ENCODE measurements at regions not wholly inside any gene's neighbourhood (a gene's known extent, or its start where the extent isn't known, plus 50 kb on each side); places are given as distances from the start of the nearest gene placed in this dataset.
"Not testable (repeated sequence)": the region's sequence is repeated elsewhere in the genome, so short reads cannot be mapped to it uniquely, and the experiment has no call there.

DNA sequence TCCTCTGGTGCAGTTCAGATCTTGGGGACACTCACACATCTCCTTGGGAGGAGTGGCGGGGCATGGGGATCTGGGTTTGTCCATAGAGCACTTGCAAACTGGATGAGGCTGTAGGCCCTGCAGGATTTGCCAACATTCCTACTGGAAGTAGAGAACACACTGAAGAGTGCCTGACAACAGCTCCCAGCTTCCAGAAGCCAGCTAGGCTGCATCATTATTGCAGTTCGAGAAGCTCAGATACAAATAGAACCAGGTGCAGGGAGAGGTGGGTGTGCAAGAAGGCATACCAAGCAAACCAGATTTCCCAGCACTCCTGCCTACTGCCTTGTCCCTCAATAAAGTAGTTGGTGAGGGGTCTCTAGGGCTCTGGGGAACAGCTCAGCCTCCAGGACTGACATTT is 52.5 kb downstream of the RHOB start:
- DNase-seq, result no peak

DNA sequence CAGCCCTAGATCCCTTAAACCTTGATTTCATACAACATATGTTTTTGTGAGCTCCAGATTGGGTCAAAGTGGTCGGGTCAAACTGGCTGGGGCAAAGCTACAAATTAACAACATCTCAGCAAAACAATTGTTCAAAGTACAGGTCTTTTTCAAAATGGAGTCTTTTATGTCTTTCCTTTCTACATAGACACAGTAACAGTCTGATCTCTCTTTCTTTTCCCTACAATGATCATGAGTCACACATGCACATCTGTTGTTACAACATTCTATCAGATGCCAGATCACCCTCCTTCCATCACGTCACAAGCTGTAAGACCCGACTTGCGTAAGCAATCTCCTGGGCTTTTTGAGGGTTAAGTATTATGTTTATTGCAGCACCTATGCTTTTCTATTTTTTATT is 55.1 kb downstream of the RHOB start:
- DNase-seq, result no peak

DNA sequence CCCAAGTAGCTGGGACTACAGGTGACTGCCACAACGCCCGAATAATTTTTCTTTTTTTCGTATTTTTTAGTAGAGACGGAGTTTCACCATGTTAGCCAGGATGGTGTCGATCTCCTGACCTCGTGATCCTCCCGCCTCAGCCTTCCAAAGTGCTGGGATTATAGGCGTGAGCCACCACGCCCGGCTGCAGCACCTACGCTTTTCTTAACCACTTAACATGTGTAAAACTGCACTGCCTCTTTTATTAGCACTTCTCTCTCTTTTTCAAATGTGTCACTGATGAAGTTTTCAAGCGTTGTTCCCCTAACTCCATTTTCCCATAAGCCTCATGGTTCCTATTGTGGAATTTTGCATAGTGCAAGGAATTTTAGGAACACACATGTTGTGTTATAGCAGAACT is 55.6 kb downstream of the RHOB start:
- DNase-seq, result not testable (repeated sequence)

DNA sequence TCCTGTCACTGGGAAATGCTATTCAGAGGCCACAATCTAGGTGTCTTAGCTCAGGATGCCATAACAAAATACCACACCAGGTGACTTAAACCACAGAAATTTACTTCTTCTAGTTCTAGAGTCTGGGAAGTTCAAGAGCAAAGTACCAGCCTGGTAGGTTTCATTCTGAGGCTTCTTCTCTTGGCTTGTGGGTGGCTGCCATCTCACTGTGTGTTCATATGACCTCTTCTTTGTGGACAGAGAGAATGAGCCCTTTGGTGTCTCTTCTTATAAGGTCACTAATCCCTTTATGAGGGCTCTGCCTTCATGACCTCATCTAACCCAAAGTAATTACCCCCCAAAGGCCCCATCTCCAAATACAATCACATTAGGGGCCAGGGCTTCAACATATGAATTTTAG is 57.3 kb downstream of the RHOB start:
- DNase-seq, result no peak

DNA sequence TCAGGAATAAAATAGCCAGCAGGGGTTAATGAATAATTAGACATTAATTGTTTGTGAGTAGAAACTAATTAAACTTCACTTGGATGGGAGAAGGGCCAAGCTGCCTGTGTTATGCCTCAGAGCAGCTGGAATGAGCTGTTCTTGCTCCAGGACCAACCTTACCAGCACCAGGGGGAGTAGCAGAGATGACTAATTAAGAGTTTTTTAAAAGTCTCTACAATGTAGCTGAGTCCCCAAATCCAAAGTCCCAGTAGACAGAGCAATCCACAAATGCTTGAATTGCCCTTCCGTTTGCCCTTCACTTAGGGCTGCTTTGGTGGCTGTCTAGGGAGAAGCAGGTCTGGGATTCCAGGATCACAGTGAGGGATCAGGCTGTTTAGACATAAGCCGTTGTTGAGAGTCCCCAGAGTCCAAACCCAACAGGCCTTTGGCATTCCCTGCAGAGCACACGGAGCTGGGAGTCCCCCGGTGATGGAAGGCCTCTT is 59.4 kb downstream of the RHOB start:
- DNase-seq, result no peak

DNA sequence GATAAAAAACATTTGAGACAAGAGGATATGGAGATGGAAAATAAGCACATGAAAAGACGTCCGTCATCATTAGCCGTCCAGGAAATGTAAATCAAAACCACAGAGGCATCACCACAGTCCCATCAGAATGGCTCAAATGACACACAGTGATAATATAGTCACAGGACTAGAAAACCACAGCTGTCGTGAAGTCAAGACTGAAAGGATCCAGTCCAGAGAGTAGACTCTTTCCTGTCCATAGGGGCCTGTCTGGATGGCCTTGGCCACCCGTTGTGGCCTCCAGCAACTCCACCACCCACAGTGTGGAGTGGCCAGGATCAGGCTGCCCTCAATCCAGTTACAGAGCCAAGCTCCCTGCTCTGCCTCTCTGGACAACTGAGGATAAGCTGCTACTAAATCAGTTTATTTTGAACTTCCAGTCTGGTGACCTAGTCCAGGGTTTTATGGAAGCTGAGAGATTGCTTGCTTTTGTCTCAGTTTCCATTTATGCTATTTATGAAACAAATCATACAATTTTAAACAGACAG is 60.4 kb downstream of the RHOB start:
- DNase-seq, result no peak

DNA sequence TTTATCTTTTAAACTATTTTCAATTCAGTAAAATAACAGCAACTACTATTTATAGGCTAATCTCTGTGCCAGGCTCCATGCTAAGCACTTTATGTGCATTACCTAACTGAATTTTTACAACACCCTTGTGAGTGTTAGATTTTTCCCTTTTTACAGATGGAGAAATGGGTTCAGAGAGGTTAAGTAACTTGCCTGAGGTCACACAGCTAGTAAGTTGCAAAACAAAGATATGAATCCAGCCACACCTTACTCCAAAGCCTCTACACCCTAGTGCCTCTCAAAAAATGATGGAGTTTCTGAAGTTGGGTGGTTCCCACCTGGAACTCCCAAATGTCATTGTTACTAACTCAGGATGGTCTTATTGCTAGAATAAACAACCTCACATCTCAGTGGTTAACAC is 60.8 kb downstream of the RHOB start:
- DNase-seq, result no peak

DNA sequence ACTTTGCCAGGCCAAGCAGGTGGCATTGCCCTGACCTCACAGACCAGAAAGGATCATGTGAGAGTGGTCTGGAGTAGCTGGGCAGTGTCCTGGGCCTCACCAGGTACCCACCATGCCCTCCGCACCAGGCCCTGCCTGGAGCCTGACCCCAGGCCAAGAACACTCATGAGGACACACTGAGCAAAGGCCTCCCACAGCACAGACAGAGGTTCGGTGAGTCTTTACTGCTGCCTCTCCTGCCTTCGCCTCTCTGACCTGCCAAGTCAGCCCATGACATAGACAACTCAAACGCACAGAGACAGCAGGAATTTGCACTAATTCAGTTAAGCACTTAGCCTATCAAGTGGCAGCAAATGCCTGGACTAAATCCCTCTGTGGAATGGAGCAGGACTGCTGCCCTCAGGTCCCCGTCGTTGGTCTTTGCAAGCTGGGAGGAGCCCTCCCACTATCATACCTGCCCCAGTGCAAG is 62.5 kb downstream of the RHOB start:
- no peak for DNase-seq

DNA sequence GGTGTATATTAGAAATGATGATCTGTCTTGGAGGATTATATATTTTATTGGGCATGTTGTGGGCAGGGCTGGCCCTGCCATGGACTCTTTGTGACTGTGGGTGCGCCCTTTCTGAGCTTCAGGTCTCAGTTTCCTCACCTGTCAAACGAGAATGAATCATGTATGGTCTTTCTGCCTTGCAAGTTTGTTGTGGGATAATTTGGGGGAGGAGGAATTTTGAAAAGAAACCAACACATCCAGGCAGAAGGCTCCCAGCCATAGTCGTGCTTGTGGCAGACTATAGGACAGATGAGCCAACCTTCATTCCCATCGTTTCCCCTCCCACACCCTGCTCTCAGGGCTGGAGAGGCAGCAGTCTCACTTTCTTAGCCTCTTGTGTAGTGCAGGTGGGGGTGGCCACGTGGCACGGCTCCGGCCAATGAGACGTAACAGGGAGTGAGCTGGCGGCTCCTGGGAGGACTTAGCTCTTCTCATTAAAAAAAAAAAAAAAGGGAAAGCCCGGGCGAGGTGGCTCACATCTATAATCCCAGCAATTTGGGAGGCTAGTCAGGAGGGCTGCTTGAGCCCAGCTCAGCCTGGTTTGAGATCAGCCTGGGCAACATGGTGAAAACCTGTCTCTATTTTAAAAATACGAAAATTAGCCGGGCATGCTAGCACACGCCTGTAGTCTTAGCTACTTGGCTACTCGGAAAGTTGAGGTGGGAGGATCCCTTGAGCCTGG is 63.1 kb downstream of the RHOB start:
- DNase-seq, result no peak

DNA sequence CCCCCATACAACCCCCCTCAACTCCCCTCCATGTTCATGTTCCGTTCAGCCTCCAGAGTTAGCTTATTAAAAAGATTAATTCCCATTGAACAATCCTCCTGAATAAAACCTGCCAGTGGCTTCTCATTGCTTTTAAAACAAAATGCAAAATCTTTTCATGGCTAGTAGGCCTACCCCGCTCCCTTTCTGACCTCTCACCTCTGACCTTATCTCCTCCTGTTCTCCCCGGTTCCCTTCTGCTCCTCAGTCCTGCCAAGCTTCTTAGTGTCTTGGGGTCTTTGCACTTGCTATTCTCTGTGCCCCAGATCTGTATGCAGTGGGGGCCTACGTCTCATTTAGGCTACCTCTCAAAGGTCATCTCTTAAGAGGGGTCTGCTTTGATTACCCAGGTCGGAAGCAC is 64.3 kb downstream of the RHOB start:
- DNase-seq, result no peak

DNA sequence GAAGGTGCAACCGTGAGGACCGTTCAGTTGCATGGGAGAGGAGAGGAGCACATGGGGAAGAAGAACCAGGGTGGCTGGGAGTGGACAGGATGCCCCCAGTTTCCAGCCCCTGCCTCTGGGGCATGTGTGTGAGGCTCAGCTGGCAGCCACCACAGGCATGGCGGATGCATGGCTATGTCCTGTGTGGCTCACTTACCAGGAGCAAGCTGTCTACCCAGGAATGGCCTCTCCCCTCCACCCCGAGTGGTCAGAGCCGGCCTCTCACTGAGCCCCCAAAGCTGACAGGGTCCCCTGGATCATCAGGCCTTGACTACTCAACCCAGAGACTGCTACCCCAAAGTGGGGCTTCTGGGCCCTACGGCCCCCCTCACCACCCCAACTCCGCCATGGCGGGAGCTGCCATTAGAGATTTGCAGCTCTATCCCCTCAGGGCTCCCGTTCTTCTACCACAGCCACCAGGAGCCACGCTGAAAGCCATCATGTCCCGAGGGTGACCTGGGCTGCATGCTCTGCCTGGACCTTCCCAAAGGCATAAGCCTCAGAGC is 65.3 kb downstream of the RHOB start:
- DNase-seq, result no peak

DNA sequence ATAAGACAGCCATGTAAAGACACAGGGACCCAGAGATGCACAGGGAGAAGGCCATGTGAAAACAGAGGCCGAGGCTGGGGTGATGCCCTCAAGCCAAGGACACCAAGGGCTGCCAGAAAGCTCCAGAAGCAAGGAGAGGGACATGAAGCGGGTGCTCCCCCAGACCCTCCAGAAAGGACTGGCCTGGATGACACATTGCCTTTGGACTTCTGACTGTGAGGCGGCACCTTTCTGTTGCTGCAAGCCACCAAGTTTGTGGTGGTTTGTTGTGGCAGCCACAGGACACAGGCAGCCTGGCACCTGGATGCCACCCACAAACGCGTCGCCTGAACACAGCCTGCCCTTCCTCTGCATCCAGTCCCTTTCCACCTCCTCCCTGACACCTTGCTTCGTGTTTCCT is 67.1 kb downstream of the RHOB start:
- no peak for DNase-seq

DNA sequence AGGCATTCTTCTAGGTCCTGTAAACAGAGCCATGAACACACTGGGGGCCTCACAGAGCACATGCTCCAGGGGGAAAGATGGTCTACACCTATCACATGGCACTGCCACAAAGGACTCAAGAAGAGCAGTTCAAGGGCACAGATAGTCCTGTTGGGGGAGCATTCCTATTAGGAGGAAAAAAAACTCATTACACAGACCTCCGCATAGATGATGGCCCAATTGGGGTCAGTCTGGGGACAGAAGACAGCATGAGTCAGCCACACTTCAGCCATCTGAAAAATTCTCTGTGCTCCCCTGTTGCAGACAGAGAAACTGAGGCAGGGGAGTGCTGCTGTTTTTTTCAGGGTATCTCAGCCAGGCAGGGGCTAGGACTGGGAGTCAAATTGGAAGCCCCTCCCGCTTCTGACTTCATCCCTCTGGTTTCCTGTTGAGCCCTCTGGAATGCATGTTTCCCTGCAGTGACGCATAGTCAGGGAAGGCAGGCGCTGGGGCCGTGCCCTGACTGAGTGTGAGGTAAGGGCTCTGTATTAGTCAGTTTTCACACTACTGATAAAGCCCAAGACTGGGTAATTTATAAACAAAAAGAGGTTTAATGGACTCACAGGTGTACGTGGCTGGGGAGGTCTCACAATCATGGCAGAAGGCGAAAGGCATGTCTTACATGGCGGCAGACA is 67.9 kb downstream of the RHOB start:
- no peak for DNase-seq

DNA sequence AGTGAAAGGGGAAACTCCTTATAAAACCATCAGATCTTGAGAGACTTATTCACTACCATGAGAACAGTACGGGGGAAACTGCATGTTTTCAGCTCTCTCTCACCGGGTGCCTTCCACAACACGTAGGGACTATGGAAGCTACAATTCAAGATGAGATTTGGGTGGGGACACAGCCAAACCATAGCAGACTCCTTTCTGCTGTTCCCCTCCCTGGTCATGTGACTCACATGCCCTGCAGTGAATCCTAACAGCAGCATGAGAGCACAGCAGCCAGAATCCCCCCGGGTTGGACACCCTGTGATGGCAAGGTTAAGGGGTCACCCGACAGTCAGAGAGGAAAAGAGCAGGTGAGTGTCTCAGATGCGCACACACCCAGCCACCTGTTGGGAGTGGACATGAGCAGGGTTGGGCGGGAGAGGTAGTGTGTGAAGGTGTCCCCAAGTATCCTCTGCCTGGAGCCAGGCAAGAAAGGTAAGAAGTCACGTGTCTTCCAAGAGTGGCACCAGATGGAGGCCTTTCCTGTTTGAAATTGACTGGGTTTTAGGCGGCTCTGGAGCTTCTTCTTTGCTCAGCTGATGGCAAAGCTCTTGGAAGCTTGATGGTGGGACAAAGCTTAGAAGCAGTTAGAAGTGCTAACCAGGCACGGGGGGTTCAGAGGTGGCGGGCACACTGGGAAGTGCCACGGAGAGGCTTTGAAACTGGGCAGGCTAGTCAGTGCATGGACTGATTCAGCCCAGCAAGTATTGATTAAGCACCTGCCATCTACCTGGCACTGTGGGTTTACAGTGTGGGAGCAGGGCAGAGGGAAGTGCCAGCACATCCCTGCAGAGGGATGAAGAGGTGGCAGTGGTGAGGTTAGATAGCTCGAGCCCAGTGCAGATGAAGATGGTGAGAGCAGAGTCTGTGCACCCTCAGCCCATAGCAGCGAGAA is 68.7 kb downstream of the RHOB start:
- no peak for DNase-seq

DNA sequence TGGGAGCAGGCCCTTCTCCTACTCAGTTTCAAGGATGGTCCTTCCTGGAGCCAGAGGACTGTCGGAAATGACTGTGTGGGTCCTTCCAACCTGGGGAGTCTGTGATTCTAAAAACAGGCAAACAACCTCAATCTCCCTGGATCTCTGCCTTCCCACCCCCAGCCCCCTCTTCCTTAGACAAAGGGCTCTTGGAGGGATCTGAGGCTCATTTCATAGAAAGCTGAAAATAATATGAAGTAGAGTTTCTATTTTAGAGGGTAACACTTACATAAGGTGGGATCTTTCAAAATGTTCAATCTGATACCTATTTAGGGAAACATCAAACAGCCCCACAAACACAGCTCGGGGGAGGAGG is 69.4 kb downstream of the RHOB start:
- no peak for DNase-seq

DNA sequence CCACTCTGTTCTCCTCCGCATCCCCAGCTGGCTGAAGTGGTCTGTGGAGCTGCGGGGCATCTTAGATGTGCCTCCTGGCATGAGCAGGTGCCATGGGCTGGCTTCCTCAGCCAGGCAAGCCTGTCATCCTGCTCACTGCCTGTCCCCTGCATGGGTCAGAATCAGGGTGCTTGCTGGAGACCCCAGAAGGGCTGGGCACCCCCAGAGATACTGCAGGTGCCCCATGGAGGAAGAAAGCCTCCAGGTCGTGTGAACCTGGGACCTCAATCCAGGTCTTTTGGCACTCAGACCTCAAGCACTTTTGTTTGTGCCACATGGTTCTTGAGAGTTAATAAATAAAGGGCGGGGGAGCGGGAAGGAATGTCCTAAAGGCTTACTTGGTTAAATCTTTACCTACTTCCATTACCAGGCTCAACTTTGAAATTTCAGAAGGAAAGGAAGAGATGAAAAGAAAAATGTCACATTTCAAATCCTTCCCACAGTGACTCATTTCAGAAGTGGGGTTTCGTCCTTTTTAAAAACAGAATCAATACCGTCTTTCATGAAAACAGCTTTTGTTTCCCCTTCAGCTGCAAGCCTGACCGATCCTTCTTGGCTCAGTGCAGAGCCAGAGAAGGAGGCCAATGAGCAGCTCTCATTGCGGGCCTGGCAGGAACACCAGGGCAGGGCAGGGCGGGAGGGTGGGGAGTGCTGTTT is 69.9 kb downstream of the RHOB start:
- no peak for DNase-seq

DNA sequence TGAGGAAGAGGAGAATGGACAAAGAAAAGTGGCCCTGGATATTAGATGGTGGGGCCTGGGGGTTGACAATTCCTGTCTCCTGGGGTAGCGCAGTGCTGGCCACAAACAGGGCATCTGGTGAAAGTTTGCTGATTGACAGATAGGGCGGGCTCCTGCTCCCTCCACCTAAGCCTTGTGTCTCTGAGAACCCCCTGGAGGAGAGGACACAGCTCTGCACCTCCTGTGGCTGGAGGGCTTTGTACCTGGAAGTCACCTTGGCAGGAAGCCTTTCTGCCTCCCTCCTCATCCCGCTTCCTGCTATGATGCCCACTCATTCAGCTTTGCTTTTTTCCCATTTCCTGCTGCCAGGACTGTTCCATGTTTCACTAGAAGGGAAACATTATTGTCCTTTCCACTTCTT is 72.4 kb downstream of the RHOB start:
- no peak for DNase-seq

DNA sequence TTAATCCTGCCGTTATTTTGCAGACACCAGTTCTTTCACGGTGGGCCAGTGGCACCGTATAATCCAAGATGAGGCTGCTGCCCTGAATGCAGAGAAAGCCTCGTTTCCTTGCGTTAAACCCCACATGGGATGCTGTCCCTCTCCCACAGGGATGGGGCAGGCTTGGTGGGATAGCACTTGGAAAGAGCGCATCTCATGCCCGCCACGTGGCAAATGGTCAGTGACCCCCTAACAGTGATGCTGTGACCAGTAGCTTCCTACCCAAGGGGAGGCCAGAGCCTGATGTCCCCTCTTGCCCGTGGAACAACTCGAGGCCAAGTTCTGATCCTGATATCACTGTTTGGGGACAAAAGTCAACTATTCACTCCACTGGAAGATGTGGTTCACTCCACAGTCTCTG is 73.3 kb downstream of the RHOB start:
- no peak for DNase-seq

DNA sequence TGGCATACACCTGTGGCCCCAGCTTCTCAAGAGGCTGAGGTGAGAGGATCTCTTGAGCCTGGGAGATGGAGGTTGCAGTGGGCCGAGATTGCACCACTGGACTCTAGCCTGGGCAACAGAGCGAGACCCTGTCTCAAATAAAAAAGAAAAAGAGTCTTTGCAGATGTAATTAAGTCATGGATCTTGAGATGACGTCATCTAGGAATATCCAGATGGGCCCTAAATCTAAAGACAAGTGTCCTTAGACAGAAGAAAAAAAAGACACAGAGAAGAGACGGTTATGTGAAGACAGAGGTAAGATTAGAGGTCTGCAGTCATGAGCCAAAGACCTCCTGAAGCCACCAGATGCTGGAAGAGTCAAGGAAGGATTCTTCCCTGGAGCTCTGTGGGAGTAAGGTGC is 74.3 kb downstream of the RHOB start:
- no peak for DNase-seq

DNA sequence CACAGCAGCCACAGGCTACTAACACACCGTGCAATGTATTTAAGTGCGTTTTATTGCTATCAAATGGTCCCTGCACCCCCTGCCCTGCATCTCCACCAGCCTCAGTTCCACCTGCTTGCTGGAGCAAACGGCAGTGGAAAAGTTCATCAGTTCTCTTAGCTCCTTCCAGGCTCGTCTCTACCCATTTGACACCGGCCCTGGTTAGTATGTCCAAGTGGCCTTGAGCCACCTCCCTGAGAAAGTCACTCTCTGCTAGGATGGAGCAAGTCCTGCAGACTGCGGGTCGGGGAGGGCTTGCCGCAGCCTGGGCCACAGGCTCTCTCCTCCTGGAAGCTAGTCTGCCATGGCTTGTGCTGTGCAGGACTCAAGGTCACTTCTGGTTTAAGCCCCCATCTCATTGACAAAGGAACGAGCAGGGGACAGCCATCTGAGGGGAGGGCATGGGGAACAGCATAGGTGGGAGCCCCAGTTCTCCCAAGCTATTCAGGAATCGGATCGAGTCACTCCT is 74.9 kb downstream of the RHOB start:
- no peak for DNase-seq

DNA sequence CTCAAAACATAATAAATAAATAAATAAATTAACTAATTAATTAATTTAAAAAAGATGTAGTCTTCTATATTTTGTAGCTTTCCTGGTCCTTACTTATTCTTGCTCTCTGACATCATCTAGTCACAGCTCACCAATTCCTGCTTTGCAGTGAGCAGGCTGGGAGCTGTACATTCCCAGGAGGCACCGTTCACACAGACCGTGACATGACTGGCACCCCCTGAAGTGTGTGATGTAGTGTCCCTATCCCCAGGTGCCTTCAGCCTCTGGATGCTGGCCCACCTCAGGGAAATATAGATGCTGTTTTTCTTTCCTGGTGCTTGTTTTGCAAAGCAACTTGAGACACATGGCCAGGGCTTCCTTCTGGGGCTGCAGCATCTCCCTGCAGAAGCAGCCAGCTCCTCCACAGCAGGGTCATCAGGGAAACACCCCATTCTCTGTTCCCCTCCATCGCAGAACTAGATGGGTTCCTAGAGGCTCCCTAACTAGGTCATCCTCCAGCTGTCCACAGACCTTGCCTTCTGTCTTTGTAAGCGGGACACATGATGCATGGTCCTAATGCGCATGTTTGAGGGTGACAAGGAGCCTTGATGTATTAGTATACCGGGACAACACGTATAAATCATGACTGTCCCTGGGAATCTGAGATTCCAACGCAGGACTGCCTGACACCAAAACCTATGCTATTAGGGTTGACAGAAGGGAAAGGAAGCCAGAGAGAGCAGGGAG is 76.4 kb downstream of the RHOB start:
- no peak for DNase-seq
